ENCODE measurements at regions not wholly inside any gene's neighbourhood (a gene's known extent, or its start where the extent isn't known, plus 50 kb on each side); places are given as distances from the start of the nearest gene placed in this dataset.

- no peaks in the 10 kb centered on the region for H3K4me1 ChIP-seq (ENCODE audit: insufficient read depth)
- H3K9me3 ChIP-seq (ENCODE audit: low read depth): no peaks in the 10 kb centered on the region
- TF ChIP-seq CTCF (IDR thresholded peaks at IDR 0.05; ENCODE audit: poor library complexity) (no peak), EZH2 (IDR thresholded peaks at IDR 0.05; ENCODE audit: borderline replicate concordance) (no peak), EZH2phosphoT487 (IDR thresholded peaks at IDR 0.05; ENCODE audit: low read depth, severe bottlenecking, unreplicated experiment) (no peak)
- no peaks in the 10 kb centered on the region for H3K36me3 ChIP-seq (replicated peaks; ENCODE audit: insufficient read depth, low read depth)
- no peak overlapping the region for H2AFZ ChIP-seq
- no peaks in the 10 kb centered on the region for H4K20me1 ChIP-seq (ENCODE audit: insufficient read depth, poor library complexity, severe bottlenecking)
- no peaks in the 10 kb centered on the region for H3K27me3 ChIP-seq
- no peak overlapping the region for H3K4me2 ChIP-seq
- H3K27ac ChIP-seq: no peak overlapping the region
- WGBS (ENCODE audit: low lambda C conversion rate, missing lambda C conversion rate): 83% methylated on average over 5 of the region's 5 CpGs
- no peaks in the 10 kb centered on the region for H3K79me2 ChIP-seq
- H3K4me3 ChIP-seq: no peak overlapping the region
- no peak for DNase-seq (ENCODE audit: low spot score)
- no peaks in the 10 kb centered on the region for H3K9me2 ChIP-seq (replicated peaks; ENCODE audit: insufficient read depth)
These were observed 259.6 kb downstream of the TMEM114 start for GRCh38 chr16:8330761-8331160.

GRCh38 chr16:8326232-8326631 is 264.1 kb downstream of the TMEM114 start:
- Histone ChIP-seq H3K79me2 (no peaks in the 10 kb centered on the region), H3K36me3 (replicated peaks; ENCODE audit: insufficient read depth, low read depth) (no peaks in the 10 kb centered on the region), H3K4me3 (no peak overlapping the region), H3K4me1 (ENCODE audit: insufficient read depth) (no peaks in the 10 kb centered on the region), H3K27ac (no peak overlapping the region), H3K9me3 (ENCODE audit: low read depth) (no peaks in the 10 kb centered on the region), H3K9me2 (replicated peaks; ENCODE audit: insufficient read depth) (no peaks in the 10 kb centered on the region), H3K27me3 (no peaks in the 10 kb centered on the region), H4K20me1 (ENCODE audit: insufficient read depth, poor library complexity, severe bottlenecking) (no peaks in the 10 kb centered on the region), H3K4me2 (no peak overlapping the region), H2AFZ (no peak overlapping the region)
- DNase-seq (ENCODE audit: low spot score): no peak
- WGBS (ENCODE audit: low lambda C conversion rate, missing lambda C conversion rate): 86% methylated on average over 9 of the region's 9 CpGs
- no peak for TF ChIP-seq EZH2 (IDR thresholded peaks at IDR 0.05; ENCODE audit: borderline replicate concordance)

- no peaks in the 10 kb centered on the region for H3K9me2 ChIP-seq (replicated peaks; ENCODE audit: insufficient read depth)
- 93% methylated on average over 2 of the region's 2 CpGs for WGBS (ENCODE audit: low lambda C conversion rate, missing lambda C conversion rate)
- no peaks in the 10 kb centered on the region for H4K20me1 ChIP-seq (ENCODE audit: insufficient read depth, poor library complexity, severe bottlenecking)
- no peak overlapping the region for H3K27ac ChIP-seq
- H3K4me3 ChIP-seq: no peak overlapping the region
- H3K36me3 ChIP-seq (replicated peaks; ENCODE audit: insufficient read depth, low read depth): no peaks in the 10 kb centered on the region
- no peaks in the 10 kb centered on the region for H3K4me1 ChIP-seq (ENCODE audit: insufficient read depth)
- no peaks in the 10 kb centered on the region for H3K9me3 ChIP-seq (ENCODE audit: low read depth)
- no peak overlapping the region for H3K4me2 ChIP-seq
- H2AFZ ChIP-seq: no peak overlapping the region
- H3K79me2 ChIP-seq: no peaks in the 10 kb centered on the region
- no peaks in the 10 kb centered on the region for H3K27me3 ChIP-seq
- TF ChIP-seq EZH2 (IDR thresholded peaks at IDR 0.05; ENCODE audit: borderline replicate concordance): no peak
- no peak for TF ChIP-seq EZH2phosphoT487 (IDR thresholded peaks at IDR 0.05; ENCODE audit: low read depth, severe bottlenecking, unreplicated experiment)
- no peak for TF ChIP-seq CTCF (IDR thresholded peaks at IDR 0.05; ENCODE audit: poor library complexity)
- DNase-seq (ENCODE audit: low spot score): no peak
These were observed 267.2 kb downstream of the TMEM114 start for GRCh38 chr16:8323153-8323552.

GRCh38 chr16:8320131-8320530 is 270.2 kb downstream of the TMEM114 start:
- no peaks in the 10 kb centered on the region for H4K20me1 ChIP-seq (ENCODE audit: insufficient read depth, poor library complexity, severe bottlenecking)
- no peaks in the 10 kb centered on the region for H3K27me3 ChIP-seq
- no peak for DNase-seq (ENCODE audit: low spot score)
- no peak for TF ChIP-seq EZH2phosphoT487 (IDR thresholded peaks at IDR 0.05; ENCODE audit: low read depth, severe bottlenecking, unreplicated experiment)
- no peak for TF ChIP-seq EZH2 (IDR thresholded peaks at IDR 0.05; ENCODE audit: borderline replicate concordance)
- no peak for TF ChIP-seq CTCF (IDR thresholded peaks at IDR 0.05; ENCODE audit: poor library complexity)
- 73% methylated on average over 5 of the region's 5 CpGs for WGBS (ENCODE audit: low lambda C conversion rate, missing lambda C conversion rate)
- H3K4me1 ChIP-seq (ENCODE audit: insufficient read depth): no peaks in the 10 kb centered on the region
- no peaks in the 10 kb centered on the region for H3K9me2 ChIP-seq (replicated peaks; ENCODE audit: insufficient read depth)
- no peaks in the 10 kb centered on the region for H3K9me3 ChIP-seq (ENCODE audit: low read depth)
- H3K27ac ChIP-seq: no peak overlapping the region
- no peaks in the 10 kb centered on the region for H3K79me2 ChIP-seq
- no peaks in the 10 kb centered on the region for H3K36me3 ChIP-seq (replicated peaks; ENCODE audit: insufficient read depth, low read depth)
- H2AFZ ChIP-seq: no peak overlapping the region
- H3K4me3 ChIP-seq: no peak overlapping the region
- H3K4me2 ChIP-seq: no peak overlapping the region
